Spleen (tissue), 11 donors: ENCODE measurements at regions not wholly inside any gene's neighbourhood (a gene's known extent, or its start where the extent isn't known, plus 50 kb on each side); places are given as distances from the start of the nearest gene placed in this dataset.

ENCODE experiments used
- DNase-seq: peaks from one replicate; pipeline ENCODE4 v3.0.0-alpha.2; 2020
- H3K27ac ChIP-seq, 8 donors: fragments of 200-600 bp; sonication (generic) in 7 of 8; 1 replicate in 4 of 8; 2 replicates in 4 of 8; pipeline versions ENCODE4 v1.5.0 to v1.8.0; 2016 to 2021; ENCODE audit warnings: inconsistent platforms in 4 of 8, mild to moderate bottlenecking in 4 of 8, moderate library complexity in 1 of 8
- H3K27me3 ChIP-seq, 7 donors: fragments of 200-600 bp; sonication (generic) in 6 of 7; replicated peaks in 1 of 7; 1 replicate in 4 of 7; 2 replicates in 3 of 7; pipeline versions ENCODE4 v1.5.0 to v1.8.0; 2016 to 2021; ENCODE audit warnings: inconsistent platforms in 3 of 7, mild to moderate bottlenecking in 1 of 7
- H3K36me3 ChIP-seq, 6 donors: fragments of 200-600 bp; sonication (generic) in 5 of 6; 1 replicate in 4 of 6; 2 replicates in 2 of 6; pipeline versions ENCODE4 v1.5.0 to v1.8.0; 2016 to 2021; ENCODE audit warnings: inconsistent platforms in 2 of 6
- H3K4me1 ChIP-seq, 6 donors: fragments of 200-600 bp; sonication (generic) in 5 of 6; 1 replicate in 3 of 6; 2 replicates in 3 of 6; pipeline versions ENCODE4 v1.5.0 to v1.8.0; 2016 to 2021; ENCODE audit warnings: inconsistent platforms in 3 of 6
- H3K4me3 ChIP-seq, 8 donors: fragments of 200-600 bp; sonication (generic) in 7 of 8; 1 replicate in 4 of 8; 2 replicates in 4 of 8; pipeline versions ENCODE4 v1.5.0 to v1.8.0; 2016 to 2021; ENCODE audit warnings: inconsistent platforms in 4 of 8, mild to moderate bottlenecking in 4 of 8, moderate library complexity in 2 of 8
- H3K9me3 ChIP-seq, 8 donors: fragments of 200-600 bp; sonication (generic) in 7 of 8; 1 replicate in 4 of 8; 2 replicates in 4 of 8; pipeline versions ENCODE4 v1.5.0 to v1.8.0; 2016 to 2021; ENCODE audit warnings: inconsistent platforms in 4 of 8
- CTCF ChIP-seq, 11 experiments: fragments of 200-600 bp in 7 of 11; fragments of 450-650 bp in 4 of 11; sonication (generic) in 4 of 11; IDR thresholded peaks in 8 of 11; conservative IDR thresholded peaks in 3 of 11; 1 replicate in 7 of 11; 2 replicates in 4 of 11; pipeline versions ENCODE4 v1.4.0 to v1.8.0; 2016 to 2021; ENCODE audit warnings: antibody characterized with exemption in 11 of 11, inconsistent platforms in 4 of 11, mild to moderate bottlenecking in 1 of 11
- POLR2A ChIP-seq, 3 donors: fragments of 450-650 bp; IDR thresholded peaks; one replicate each; pipeline ENCODE4 v1.5.1; 2017; ENCODE audit warnings: antibody characterized with exemption in 3 of 3, mild to moderate bottlenecking in 1 of 3
- POLR2AphosphoS5 ChIP-seq, 3 donors: sonication (generic); formaldehyde crosslinking; IDR thresholded peaks; one replicate each; pipeline ENCODE4 v1.5.1; 2017; ENCODE audit warnings: antibody characterized with exemption in 3 of 3
- WGBS, 5 donors: extraction: QIAGEN DNeasy Blood & Tissue Kit in 3 of 5; methylation state at CpG; one replicate each; pipeline versions ENCODE4 v1.1.5 to v1.1.7; 2013 to 2018; 5-methylcytosine and 5-hydroxymethylcytosine counted together
- intact Hi-C: fragments of 100-400 bp; cut with DNase I; formaldehyde crosslinking; loops from one replicate; pipeline ENCODE4 v1.15.0; 2023; ENCODE audit warnings: low total_unique reads
- donor health status: healthy with polysubstance abuse.
- donor health status: DM: no; HTN: no; CAD: no; lungs with moderate emphysema.
- donor health status: DM: no; HTN: no; CAD: no.
- donor health status: Bipolar disorder and iron deficiency.
- donor health status: healthy.
- donor health status: DM: no; HTN: no; CAD: no.
- donor health status: DM: yes; HTN: yes; CAD: no.

GRCh38 chr11:123247813-123248379, 52.8 kb upstream of the CLMP start:
- WGBS, 5 donors = 48 to 67% (median 53%) methylated on average over 6 of the region's 6 CpGs
- intact Hi-C loops = loop anchor here (5.0 kb wide), 1 partner anchor 136 kb away; no protein-coding TSS in a partner anchor
- H3K9me3 ChIP-seq = no peaks in the 10 kb centered on the region
- H3K4me3 ChIP-seq = no peak overlapping the region
- H3K4me1 ChIP-seq = peaks cover 0 to 11% (median 7%) of the 10 kb centered on the region in 6 donors
- no peak for DNase-seq
- H3K27me3 ChIP-seq = peaks cover 0 to 6% (median 0%) of the 10 kb centered on the region in 7 donors
- no peaks in the 10 kb centered on the region for H3K36me3 ChIP-seq
- no peak for TF ChIP-seq CTCF (IDR thresholded peaks at IDR 0.05 in 8 of 11, conservative IDR thresholded peaks at IDR 0.05 in 3 of 11)
- TF ChIP-seq POLR2AphosphoS5 (IDR thresholded peaks at IDR 0.05) = no peak
- no peak for TF ChIP-seq POLR2A (IDR thresholded peaks at IDR 0.05)
- H3K27ac ChIP-seq = no peak overlapping the region

GRCh38 chr11:123247496-123247799, 52.4 kb upstream of the CLMP start:
- Histone ChIP-seq H3K36me3 (no peaks in the 10 kb centered on the region), H3K27ac (no peak overlapping the region), H3K27me3 (peaks cover 0 to 6% (median 0%) of the 10 kb centered on the region in 7 donors), H3K4me3 (no peak overlapping the region), H3K4me1 (peaks cover 0 to 11% (median 7%) of the 10 kb centered on the region in 6 donors), H3K9me3 (no peaks in the 10 kb centered on the region)
- intact Hi-C loops = loop anchor here (5.0 kb wide), 1 partner anchor 135 kb away; no protein-coding TSS in a partner anchor
- no peak for DNase-seq
- TF ChIP-seq POLR2AphosphoS5 (IDR thresholded peaks at IDR 0.05) (no peak), CTCF (IDR thresholded peaks at IDR 0.05 in 8 of 11, conservative IDR thresholded peaks at IDR 0.05 in 3 of 11) (peak in 4 of 11 experiments; percentile 2 to 48 (median 35))
- WGBS, 5 donors = 64 to 68% (median 65%) methylated on average over 3 of the region's 3 CpGs

GRCh38 chr11:123246749-123247495, 51.9 kb upstream of the CLMP start:
- intact Hi-C loops = loop anchor here (5.0 kb wide), 1 partner anchor 135 kb away; no protein-coding TSS in a partner anchor
- 12 to 16% (median 15%) methylated on average over 13 of the region's 13 CpGs for WGBS, 5 donors
- no peaks in the 10 kb centered on the region for H3K9me3 ChIP-seq
- H3K4me3 ChIP-seq = no peak overlapping the region
- peaks cover 0 to 11% (median 7%) of the 10 kb centered on the region in 6 donors for H3K4me1 ChIP-seq
- peak; percentile 93 for DNase-seq
- TF ChIP-seq CTCF (IDR thresholded peaks at IDR 0.05 in 8 of 11, conservative IDR thresholded peaks at IDR 0.05 in 3 of 11) (peak; percentile 70 to 97 (median 94)), POLR2A (IDR thresholded peaks at IDR 0.05) (no peak), POLR2AphosphoS5 (IDR thresholded peaks at IDR 0.05) (peak in 2 of 3 donors; percentile 32 to 42)
- peaks cover 0 to 6% (median 0%) of the 10 kb centered on the region in 7 donors for H3K27me3 ChIP-seq
- no peak overlapping the region for H3K27ac ChIP-seq
- H3K36me3 ChIP-seq = no peaks in the 10 kb centered on the region

GRCh38 chr11:123245567-123245966, 50.5 kb upstream of the CLMP start:
- no peaks in the 10 kb centered on the region for H3K9me3 ChIP-seq
- no peak overlapping the region for H3K4me3 ChIP-seq
- intact Hi-C loops = loop anchor here (5.0 kb wide), 1 partner anchor 133 kb away; no protein-coding TSS in a partner anchor
- peaks cover 0 to 11% (median 7%) of the 10 kb centered on the region in 6 donors for H3K4me1 ChIP-seq
- WGBS, 5 donors = 87 to 99% (median 90%) methylated on average over 6 of the region's 6 CpGs
- TF ChIP-seq CTCF (IDR thresholded peaks at IDR 0.05 in 8 of 11, conservative IDR thresholded peaks at IDR 0.05 in 3 of 11) (no peak), POLR2A (IDR thresholded peaks at IDR 0.05) (no peak), POLR2AphosphoS5 (IDR thresholded peaks at IDR 0.05) (no peak)
- peaks cover 0 to 6% (median 0%) of the 10 kb centered on the region in 7 donors for H3K27me3 ChIP-seq
- no peak overlapping the region for H3K27ac ChIP-seq
- H3K36me3 ChIP-seq = no peaks in the 10 kb centered on the region
- no peak for DNase-seq
